Retinal pigment epithelial cell (primary cell): ENCODE measurements at regions not wholly inside any gene's neighbourhood (a gene's known extent, or its start where the extent isn't known, plus 50 kb on each side); places are given as distances from the start of the nearest gene placed in this dataset.

Source experiments
- DNase-seq: peaks from one replicate; pipeline ENCODE4 v3.0.0-alpha.2; 2010; ENCODE audit warnings: low read depth
- H3K4me3 ChIP-seq: 2 replicates; pipeline ENCODE4 v1.5.1; 2011; ENCODE audit warnings: mild to moderate bottlenecking, low read length, control low read depth, moderate library complexity
- TF ChIP-seq, protein P1 (sequence below): conservative IDR thresholded peaks from 2 replicates; pipeline ENCODE4 v1.5.1; 2011; ENCODE audit warnings: low read depth, low read length, control low read depth, inconsistent platforms

- TF ChIP-seq, protein P1, sequence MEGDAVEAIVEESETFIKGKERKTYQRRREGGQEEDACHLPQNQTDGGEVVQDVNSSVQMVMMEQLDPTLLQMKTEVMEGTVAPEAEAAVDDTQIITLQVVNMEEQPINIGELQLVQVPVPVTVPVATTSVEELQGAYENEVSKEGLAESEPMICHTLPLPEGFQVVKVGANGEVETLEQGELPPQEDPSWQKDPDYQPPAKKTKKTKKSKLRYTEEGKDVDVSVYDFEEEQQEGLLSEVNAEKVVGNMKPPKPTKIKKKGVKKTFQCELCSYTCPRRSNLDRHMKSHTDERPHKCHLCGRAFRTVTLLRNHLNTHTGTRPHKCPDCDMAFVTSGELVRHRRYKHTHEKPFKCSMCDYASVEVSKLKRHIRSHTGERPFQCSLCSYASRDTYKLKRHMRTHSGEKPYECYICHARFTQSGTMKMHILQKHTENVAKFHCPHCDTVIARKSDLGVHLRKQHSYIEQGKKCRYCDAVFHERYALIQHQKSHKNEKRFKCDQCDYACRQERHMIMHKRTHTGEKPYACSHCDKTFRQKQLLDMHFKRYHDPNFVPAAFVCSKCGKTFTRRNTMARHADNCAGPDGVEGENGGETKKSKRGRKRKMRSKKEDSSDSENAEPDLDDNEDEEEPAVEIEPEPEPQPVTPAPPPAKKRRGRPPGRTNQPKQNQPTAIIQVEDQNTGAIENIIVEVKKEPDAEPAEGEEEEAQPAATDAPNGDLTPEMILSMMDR, result no peak
These were observed 139.9 kb upstream of the COBL start for GRCh38 chr7:51456431-51457060.

DNA sequence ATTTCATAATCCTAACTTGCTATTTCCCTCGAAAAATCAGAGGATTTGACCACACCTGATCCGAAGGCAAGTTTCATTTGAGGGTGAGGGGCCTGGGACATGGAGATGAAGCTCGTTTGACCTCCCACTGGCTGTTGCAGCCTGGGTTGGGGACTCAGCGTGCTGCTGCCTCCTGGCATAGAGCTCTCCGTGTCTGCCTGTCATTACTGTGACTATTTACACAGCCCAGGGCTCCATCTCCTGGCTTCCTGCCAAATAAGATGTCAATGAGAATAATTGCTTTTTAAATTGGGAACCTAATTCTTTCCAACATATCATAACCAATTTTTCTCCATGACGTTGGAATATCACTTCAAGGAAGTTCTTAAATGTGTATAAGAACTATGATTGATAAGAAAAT lies 139.3 kb upstream of the COBL start:
- DNase-seq, result no peak
- TF ChIP-seq, protein P1, result no peak
- H3K4me3 ChIP-seq, result no peak overlapping the region

More at GRCh38 chr7:51456431-51457060, 139.9 kb upstream of the COBL start:
- no peak overlapping the region for H3K4me3 ChIP-seq
- DNase-seq, result no peak

DNA sequence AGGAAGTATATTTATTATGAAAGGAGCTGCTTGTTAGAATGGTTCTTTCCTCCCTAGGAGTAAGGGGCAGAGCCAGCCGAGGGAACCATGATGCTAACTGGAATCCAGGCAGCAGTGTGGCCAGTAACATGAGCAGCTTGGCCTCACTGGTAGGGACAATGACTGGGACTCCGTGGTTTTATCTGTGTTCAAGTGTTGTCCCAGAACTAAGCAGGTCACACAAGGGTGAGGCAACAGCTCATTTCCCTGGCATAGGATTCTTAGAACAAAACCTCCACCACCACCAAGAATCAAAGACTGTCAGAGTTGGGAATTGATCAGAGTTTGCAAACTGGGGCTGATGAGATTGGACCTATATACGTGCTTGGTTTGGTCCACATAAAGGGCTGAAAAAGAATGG lies 138.9 kb upstream of the COBL start:
- TF ChIP-seq, protein P1, result no peak
- H3K4me3 ChIP-seq, result no peak overlapping the region
- DNase-seq, result no peak

- no peak for DNase-seq
- TF ChIP-seq, protein P1, result no peak
- no peak overlapping the region for H3K4me3 ChIP-seq
These were observed 138.5 kb upstream of the COBL start for GRCh38 chr7:51455086-51455485.

- DNase-seq, result no peak
- TF ChIP-seq, protein P1, result no peak
- no peak overlapping the region for H3K4me3 ChIP-seq
These were observed 136.1 kb upstream of the COBL start for GRCh38 chr7:51452694-51453093.

- no peak for DNase-seq
- TF ChIP-seq, protein P1, result no peak
- H3K4me3 ChIP-seq, result no peak overlapping the region
These were observed 135.3 kb upstream of the COBL start for GRCh38 chr7:51451751-51452476.

DNA sequence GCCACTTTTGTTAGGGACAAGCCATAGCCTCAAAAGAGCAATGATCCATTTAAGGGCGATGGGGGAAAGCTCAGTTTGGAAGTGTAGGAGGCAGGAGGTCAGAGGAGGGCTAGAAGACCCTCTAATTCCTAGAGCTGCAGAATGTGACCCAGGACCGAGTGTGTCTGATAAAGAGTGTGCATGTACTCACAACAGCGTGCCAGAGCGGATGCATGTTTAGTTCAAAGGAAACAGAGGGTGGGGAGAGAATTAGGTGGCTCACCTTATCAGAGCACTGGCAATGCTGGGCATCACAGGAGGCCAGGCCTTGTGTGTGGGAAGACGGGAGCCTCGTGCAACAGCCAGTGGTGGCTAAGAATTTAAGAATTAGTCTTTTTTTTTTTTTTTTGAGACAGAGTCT lies 133.9 kb upstream of the COBL start:
- DNase-seq, result no peak
- TF ChIP-seq, protein P1, result no peak
- no peak overlapping the region for H3K4me3 ChIP-seq
